Glutamatergic neuron (in vitro differentiated cells): ENCODE measurements at regions not wholly inside any gene's neighbourhood (a gene's known extent, or its start where the extent isn't known, plus 50 kb on each side); places are given as distances from the start of the nearest gene placed in this dataset.
A peak's percentile ranks its signal among the peaks of the same experiment; 100 is the strongest.

Source experiments
- DNase-seq: peaks from one replicate; pipeline ENCODE4 v3.0.0; 2022
- H3K27ac Mint-ChIP-seq: one replicate; pipeline ENCODE4 v1.8.0; 2020; ENCODE audit warnings: mild to moderate bottlenecking, mixed read lengths, inconsistent platforms; ENCODE audit not compliant: unreplicated experiment
- H3K27me3 Mint-ChIP-seq: one replicate; pipeline ENCODE4 v1.8.0; 2020; ENCODE audit warnings: mild to moderate bottlenecking, moderate library complexity, mixed read lengths, inconsistent platforms; ENCODE audit not compliant: unreplicated experiment
- H3K36me3 Mint-ChIP-seq: one replicate; pipeline ENCODE4 v1.8.0; 2020; ENCODE audit warnings: mild to moderate bottlenecking, mixed read lengths, inconsistent platforms; ENCODE audit not compliant: unreplicated experiment
- H3K4me1 Mint-ChIP-seq: one replicate; pipeline ENCODE4 v1.8.0; 2020; ENCODE audit warnings: mild to moderate bottlenecking, low read depth, mixed read lengths, inconsistent platforms; ENCODE audit not compliant: unreplicated experiment
- H3K4me3 Mint-ChIP-seq: one replicate; pipeline ENCODE4 v1.8.0; 2020; ENCODE audit warnings: mild to moderate bottlenecking, mixed read lengths, inconsistent platforms; ENCODE audit not compliant: unreplicated experiment
- H3K9me3 Mint-ChIP-seq: one replicate; pipeline ENCODE4 v1.8.0; 2020; ENCODE audit warnings: mild to moderate bottlenecking, moderate library complexity, mixed read lengths, inconsistent platforms; ENCODE audit not compliant: unreplicated experiment
- TF ChIP-seq, protein P1 (sequence below): fragments of 200-600 bp; sonication (generic); IDR thresholded peaks from one replicate; pipeline ENCODE4 v1.5.0; 2021; ENCODE audit not compliant: partially characterized antibody, unreplicated experiment

DNA sequence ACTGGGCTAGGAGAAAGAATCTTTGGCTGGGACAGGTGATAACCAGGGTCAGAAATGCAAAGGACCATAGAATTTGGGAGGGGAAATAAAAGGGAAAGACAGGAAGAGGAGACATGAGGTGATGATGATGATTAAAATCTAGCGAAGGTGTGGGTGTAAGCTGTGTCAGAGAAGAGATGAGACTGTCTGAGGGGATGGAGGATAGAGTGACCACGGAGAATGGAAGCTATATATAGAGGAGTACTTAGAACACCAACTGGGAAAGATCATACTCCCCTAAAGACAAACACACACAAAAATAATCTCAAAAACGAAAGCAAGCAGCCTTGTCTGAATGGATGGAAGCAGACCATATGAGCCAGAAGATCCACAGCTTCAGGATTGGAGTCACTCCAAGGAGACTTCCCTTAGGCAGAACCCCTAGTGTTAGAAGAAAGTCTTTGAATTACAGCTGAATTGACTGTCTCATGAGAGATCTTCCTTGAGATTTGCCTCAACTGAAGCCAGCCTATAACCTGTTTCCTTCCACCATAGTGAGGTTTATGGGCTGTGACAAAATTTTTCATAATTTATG lies 115.2 kb upstream of the DAZL start:
- TF ChIP-seq, protein P1, sequence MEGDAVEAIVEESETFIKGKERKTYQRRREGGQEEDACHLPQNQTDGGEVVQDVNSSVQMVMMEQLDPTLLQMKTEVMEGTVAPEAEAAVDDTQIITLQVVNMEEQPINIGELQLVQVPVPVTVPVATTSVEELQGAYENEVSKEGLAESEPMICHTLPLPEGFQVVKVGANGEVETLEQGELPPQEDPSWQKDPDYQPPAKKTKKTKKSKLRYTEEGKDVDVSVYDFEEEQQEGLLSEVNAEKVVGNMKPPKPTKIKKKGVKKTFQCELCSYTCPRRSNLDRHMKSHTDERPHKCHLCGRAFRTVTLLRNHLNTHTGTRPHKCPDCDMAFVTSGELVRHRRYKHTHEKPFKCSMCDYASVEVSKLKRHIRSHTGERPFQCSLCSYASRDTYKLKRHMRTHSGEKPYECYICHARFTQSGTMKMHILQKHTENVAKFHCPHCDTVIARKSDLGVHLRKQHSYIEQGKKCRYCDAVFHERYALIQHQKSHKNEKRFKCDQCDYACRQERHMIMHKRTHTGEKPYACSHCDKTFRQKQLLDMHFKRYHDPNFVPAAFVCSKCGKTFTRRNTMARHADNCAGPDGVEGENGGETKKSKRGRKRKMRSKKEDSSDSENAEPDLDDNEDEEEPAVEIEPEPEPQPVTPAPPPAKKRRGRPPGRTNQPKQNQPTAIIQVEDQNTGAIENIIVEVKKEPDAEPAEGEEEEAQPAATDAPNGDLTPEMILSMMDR, result no peak
- H3K27ac Mint-ChIP-seq, result no peak overlapping the region
- no peak overlapping the region for H3K4me3 Mint-ChIP-seq
- no peaks in the 10 kb centered on the region for H3K36me3 Mint-ChIP-seq
- H3K9me3 Mint-ChIP-seq, result peaks cover 2% of the 10 kb centered on the region
- no peak for DNase-seq
- H3K27me3 Mint-ChIP-seq, result no peaks in the 10 kb centered on the region
- peaks cover 2% of the 10 kb centered on the region for H3K4me1 Mint-ChIP-seq

DNA sequence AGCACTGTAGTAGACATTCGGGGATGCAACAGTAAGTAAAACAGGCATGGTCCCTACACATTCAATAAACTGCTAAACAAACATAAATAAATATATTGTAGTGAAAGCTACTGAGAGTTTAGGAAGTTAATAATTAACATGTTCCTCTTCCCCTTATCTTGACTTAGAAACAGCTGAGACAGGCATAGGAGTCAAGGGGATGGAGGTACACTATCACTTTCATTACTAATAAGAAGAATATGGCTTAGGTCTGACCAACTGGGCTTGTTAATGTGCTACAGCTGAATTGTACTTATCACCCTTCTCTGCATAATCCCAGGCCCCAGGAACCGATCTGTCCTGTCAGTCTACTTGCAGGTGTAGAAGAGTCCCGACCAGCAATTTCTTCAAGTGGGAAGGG lies 116.3 kb upstream of the DAZL start:
- Mint-ChIP-seq H3K4me3 (no peak overlapping the region), H3K9me3 (peaks cover 2% of the 10 kb centered on the region), H3K27me3 (no peaks in the 10 kb centered on the region), H3K27ac (no peak overlapping the region), H3K4me1 (peaks cover 2% of the 10 kb centered on the region), H3K36me3 (no peaks in the 10 kb centered on the region)
- TF ChIP-seq, protein P1, result no peak
- DNase-seq, result no peak

DNA sequence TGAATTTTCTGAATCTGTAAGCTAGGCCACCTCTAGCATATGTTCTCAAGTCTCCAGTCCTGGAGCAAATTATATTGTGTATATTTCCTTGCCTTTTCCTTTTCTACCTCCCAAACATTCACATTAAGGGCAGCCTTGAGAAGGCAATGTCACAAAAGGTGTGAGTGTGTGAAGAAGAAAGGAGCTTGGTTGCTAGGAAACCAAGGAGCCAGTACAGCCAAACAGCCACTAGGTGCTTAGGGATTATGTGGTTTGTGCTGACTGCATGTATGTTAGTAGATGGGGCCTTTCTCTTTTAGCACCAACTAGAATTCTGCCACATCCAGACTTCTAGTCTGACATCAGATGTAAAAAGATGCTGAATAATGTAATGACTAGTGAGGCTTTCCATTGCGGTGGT lies 118.8 kb upstream of the DAZL start:
- Mint-ChIP-seq H3K27ac (no peak overlapping the region), H3K4me3 (no peak overlapping the region), H3K4me1 (peaks cover 2% of the 10 kb centered on the region), H3K27me3 (no peaks in the 10 kb centered on the region), H3K9me3 (peaks cover 2% of the 10 kb centered on the region), H3K36me3 (peaks cover 5% of the 10 kb centered on the region)
- TF ChIP-seq, protein P1, result peak; percentile 50
- DNase-seq, result no peak

DNA sequence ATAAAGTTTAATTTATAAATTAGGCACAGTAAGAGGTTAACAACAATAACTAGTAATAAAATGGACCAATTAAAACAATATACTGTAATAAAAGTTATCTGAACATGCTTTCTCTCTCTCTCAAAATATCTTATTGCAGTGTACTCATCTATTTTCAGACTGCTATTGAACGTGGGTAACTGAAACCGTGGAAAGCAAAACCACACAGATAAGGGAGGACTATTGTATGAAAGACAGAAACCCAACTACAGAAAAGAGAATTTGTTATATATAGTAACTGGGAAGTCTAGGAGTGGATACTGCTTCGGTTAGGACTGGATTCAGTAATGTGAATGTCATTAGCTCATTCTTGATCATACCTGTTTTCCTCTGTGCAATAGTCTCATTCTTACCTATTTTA lies 119.3 kb upstream of the DAZL start:
- TF ChIP-seq, protein P1, result no peak
- DNase-seq, result no peak
- peak overlapping the region; percentile 29 for H3K27ac Mint-ChIP-seq
- no peak overlapping the region for H3K4me3 Mint-ChIP-seq
- peaks cover 2% of the 10 kb centered on the region for H3K9me3 Mint-ChIP-seq
- no peaks in the 10 kb centered on the region for H3K27me3 Mint-ChIP-seq
- peaks cover 5% of the 10 kb centered on the region for H3K36me3 Mint-ChIP-seq
- H3K4me1 Mint-ChIP-seq, result peaks cover 2% of the 10 kb centered on the region

DNA sequence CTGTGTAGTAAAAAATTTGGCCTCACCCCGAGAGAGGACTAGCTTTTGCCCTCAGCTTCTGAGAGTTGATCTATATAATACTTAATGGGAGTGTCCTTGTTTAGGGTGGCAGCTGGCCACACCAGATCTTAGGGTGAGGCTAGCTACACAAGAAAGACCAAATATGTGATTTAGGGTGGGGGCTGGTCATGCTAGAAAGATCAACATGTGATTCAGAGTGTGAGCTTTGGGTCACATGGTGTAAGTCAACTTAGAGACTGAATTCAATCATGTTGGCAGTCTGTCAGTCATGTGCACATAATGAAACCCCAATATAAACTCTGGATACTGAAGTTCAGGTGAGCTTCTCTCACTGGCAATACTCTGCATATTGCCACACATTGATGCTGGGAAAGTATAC lies 120.7 kb upstream of the DAZL start:
- Mint-ChIP-seq H3K4me1 (peaks cover 2% of the 10 kb centered on the region), H3K36me3 (peaks cover 5% of the 10 kb centered on the region), H3K9me3 (peaks cover 2% of the 10 kb centered on the region), H3K4me3 (no peak overlapping the region), H3K27me3 (no peaks in the 10 kb centered on the region), H3K27ac (no peak overlapping the region)
- TF ChIP-seq, protein P1, result no peak
- no peak for DNase-seq
